ENCODE measurements at regions not wholly inside any gene's neighbourhood (a gene's known extent, or its start where the extent isn't known, plus 50 kb on each side); places are given as distances from the start of the nearest gene placed in this dataset.

GRCh38 chr6:132898376-132898775 lies 84.0 kb downstream of the RPS12 start:
- H3K27me3 ChIP-seq (ENCODE audit: control insufficient read depth in 3 of 3, insufficient read depth in 3 of 3, low read length in 2 of 3) = no peaks in the 10 kb centered on the region
- TF ChIP-seq CTCF (IDR thresholded peaks at IDR 0.05; ENCODE audit: control extremely low read depth, extremely low read depth) = no peak
- no peak overlapping the region for H3K9ac ChIP-seq (ENCODE audit: insufficient read depth in 1 of 2, low read length in 2 of 2)
- H3K36me3 ChIP-seq (ENCODE audit: control insufficient read depth in 4 of 4, insufficient read depth in 4 of 4, low read length in 4 of 4) = no peaks in the 10 kb centered on the region
- H3K4me1 ChIP-seq (ENCODE audit: control insufficient read depth in 5 of 5, insufficient read depth in 5 of 5, low read length in 5 of 5) = peaks cover 0 to 6% (median 4%) of the 10 kb centered on the region in 5 donors
- ATAC-seq (ENCODE audit: insufficient read depth, low FRiP score) (no peak), DNase-seq (peak in 1 of 3 donors; percentile 36)
- no peak overlapping the region for H3K4me3 ChIP-seq
- H3K9me3 ChIP-seq (ENCODE audit: control insufficient read depth in 4 of 4, insufficient read depth in 3 of 4, low read length in 3 of 4) = no peaks in the 10 kb centered on the region
- H3K27ac ChIP-seq (ENCODE audit: low read depth in 1 of 2, low read length in 1 of 2) = no peak overlapping the region
- WGBS, 2 donors = 85 to 88% methylated on average over 4 of the region's 4 CpGs

- ATAC-seq (ENCODE audit: insufficient read depth, low FRiP score) (no peak), DNase-seq (no peak)
- WGBS, 2 donors = 70 to 73% methylated on average over 2 of the region's 2 CpGs
- Histone ChIP-seq H3K36me3 (ENCODE audit: control insufficient read depth in 4 of 4, insufficient read depth in 4 of 4, low read length in 4 of 4) (no peaks in the 10 kb centered on the region), H3K27me3 (ENCODE audit: control insufficient read depth in 3 of 3, insufficient read depth in 3 of 3, low read length in 2 of 3) (no peaks in the 10 kb centered on the region), H3K4me1 (ENCODE audit: control insufficient read depth in 5 of 5, insufficient read depth in 5 of 5, low read length in 5 of 5) (peaks cover 0 to 6% (median 4%) of the 10 kb centered on the region in 5 donors), H3K4me3 (no peak overlapping the region), H3K9me3 (ENCODE audit: control insufficient read depth in 4 of 4, insufficient read depth in 3 of 4, low read length in 3 of 4) (no peaks in the 10 kb centered on the region), H3K27ac (ENCODE audit: low read depth in 1 of 2, low read length in 1 of 2) (no peak overlapping the region), H3K9ac (ENCODE audit: insufficient read depth in 1 of 2, low read length in 2 of 2) (no peak overlapping the region)
- no peak for TF ChIP-seq CTCF (IDR thresholded peaks at IDR 0.05; ENCODE audit: control extremely low read depth, extremely low read depth)
Measured at GRCh38 chr6:132900849-132901248, 86.5 kb downstream of the RPS12 start.

- no peaks in the 10 kb centered on the region for H3K9me3 ChIP-seq (ENCODE audit: control insufficient read depth in 4 of 4, insufficient read depth in 3 of 4, low read length in 3 of 4)
- ATAC-seq (ENCODE audit: insufficient read depth, low FRiP score) (no peak), DNase-seq (peak in 2 of 3 donors; percentile 29 to 60)
- no peaks in the 10 kb centered on the region for H3K27me3 ChIP-seq (ENCODE audit: control insufficient read depth in 3 of 3, insufficient read depth in 3 of 3, low read length in 2 of 3)
- H3K27ac ChIP-seq (ENCODE audit: low read depth in 1 of 2, low read length in 1 of 2) = no peak overlapping the region
- 60 to 77% methylated on average over 6 of the region's 6 CpGs for WGBS, 2 donors
- H3K9ac ChIP-seq (ENCODE audit: insufficient read depth in 1 of 2, low read length in 2 of 2) = peak overlapping the region in 1 of 2 donors; percentile 32
- no peaks in the 10 kb centered on the region for H3K36me3 ChIP-seq (ENCODE audit: control insufficient read depth in 4 of 4, insufficient read depth in 4 of 4, low read length in 4 of 4)
- H3K4me1 ChIP-seq (ENCODE audit: control insufficient read depth in 5 of 5, insufficient read depth in 5 of 5, low read length in 5 of 5) = peaks cover 0 to 6% (median 4%) of the 10 kb centered on the region in 5 donors
- H3K4me3 ChIP-seq = no peak overlapping the region
- TF ChIP-seq CTCF (IDR thresholded peaks at IDR 0.05; ENCODE audit: control extremely low read depth, extremely low read depth) = no peak
Measured at GRCh38 chr6:132902901-132903300, 88.5 kb downstream of the RPS12 start.

GRCh38 chr6:132907231-132907630 lies 92.9 kb downstream of the RPS12 start:
- DNase-seq = no peak
- Histone ChIP-seq H3K4me3 (no peak overlapping the region), H3K36me3 (ENCODE audit: control insufficient read depth in 4 of 4, insufficient read depth in 4 of 4, low read length in 4 of 4) (no peaks in the 10 kb centered on the region), H3K27ac (ENCODE audit: low read depth in 1 of 2, low read length in 1 of 2) (no peak overlapping the region), H3K4me1 (ENCODE audit: control insufficient read depth in 5 of 5, insufficient read depth in 5 of 5, low read length in 5 of 5) (peaks cover 0 to 7% (median 0%) of the 10 kb centered on the region in 5 donors), H3K9me3 (ENCODE audit: control insufficient read depth in 4 of 4, insufficient read depth in 3 of 4, low read length in 3 of 4) (no peaks in the 10 kb centered on the region), H3K27me3 (ENCODE audit: control insufficient read depth in 3 of 3, insufficient read depth in 3 of 3, low read length in 2 of 3) (no peaks in the 10 kb centered on the region), H3K9ac (ENCODE audit: insufficient read depth in 1 of 2, low read length in 2 of 2) (no peak overlapping the region)
- 50 to 73% methylated on average over 1 of the region's 1 CpG for WGBS, 2 donors
- no peak for ATAC-seq (ENCODE audit: insufficient read depth, low FRiP score)
- no peak for TF ChIP-seq CTCF (IDR thresholded peaks at IDR 0.05; ENCODE audit: control extremely low read depth, extremely low read depth)
